HAP-1 (cell line): ENCODE measurements at regions not wholly inside any gene's neighbourhood (a gene's known extent, or its start where the extent isn't known, plus 50 kb on each side); places are given as distances from the start of the nearest gene placed in this dataset.

ENCODE experiments used
- DNase-seq, 2 experiments: peaks; one replicate each; pipeline ENCODE4 v3.0.0-alpha.2; 2016 to 2020; ENCODE audit warnings: low spot score in 2 of 2
- H3K27me3 ChIP-seq: fragments of 250-450 bp; sonication (Bioruptor Pico); 2 replicates; pipeline ENCODE4 v1.5.1; 2020; ENCODE audit warnings: low read depth, mild to moderate bottlenecking, moderate library complexity
- H3K36me3 ChIP-seq: fragments of 250-450 bp; sonication (Bioruptor Pico); replicated peaks from 2 replicates; pipeline ENCODE4 v1.5.1; 2020; ENCODE audit warnings: mild to moderate bottlenecking
- H3K4me1 ChIP-seq: fragments of 250-450 bp; sonication (Bioruptor Pico); 2 replicates; pipeline ENCODE4 v1.5.1; 2020; ENCODE audit warnings: mild to moderate bottlenecking
- H3K4me3 ChIP-seq: fragments of 250-450 bp; sonication (Bioruptor Pico); 2 replicates; pipeline ENCODE4 v1.5.1; 2020; ENCODE audit warnings: mild to moderate bottlenecking, moderate library complexity
- H3K9me3 ChIP-seq: fragments of 250-450 bp; sonication (Bioruptor Pico); 2 replicates; pipeline ENCODE4 v1.5.1; 2020; ENCODE audit warnings: mild to moderate bottlenecking, moderate library complexity
- in situ Hi-C: fragments of 300-500 bp; cut with MboI; formaldehyde crosslinking; loops from 3 replicates; pipeline ENCODE4 v1.14.3; 2020; ENCODE audit warnings: low sequenced_read_pairs, inconsistent platforms, mixed read lengths

GRCh38 chr15:47866446-47866845 lies 149.1 kb downstream of the SEMA6D start:
- no peaks in the 10 kb centered on the region for H3K27me3 ChIP-seq
- in situ Hi-C loops, result no loop called here
- H3K36me3 ChIP-seq, result no peaks in the 10 kb centered on the region
- no peaks in the 10 kb centered on the region; the same call in 1 of the 2 replicates for H3K9me3 ChIP-seq
- no peak overlapping the region for H3K4me3 ChIP-seq
- H3K4me1 ChIP-seq, result peaks cover 3% of the 10 kb centered on the region
- DNase-seq, result no peak

DNA sequence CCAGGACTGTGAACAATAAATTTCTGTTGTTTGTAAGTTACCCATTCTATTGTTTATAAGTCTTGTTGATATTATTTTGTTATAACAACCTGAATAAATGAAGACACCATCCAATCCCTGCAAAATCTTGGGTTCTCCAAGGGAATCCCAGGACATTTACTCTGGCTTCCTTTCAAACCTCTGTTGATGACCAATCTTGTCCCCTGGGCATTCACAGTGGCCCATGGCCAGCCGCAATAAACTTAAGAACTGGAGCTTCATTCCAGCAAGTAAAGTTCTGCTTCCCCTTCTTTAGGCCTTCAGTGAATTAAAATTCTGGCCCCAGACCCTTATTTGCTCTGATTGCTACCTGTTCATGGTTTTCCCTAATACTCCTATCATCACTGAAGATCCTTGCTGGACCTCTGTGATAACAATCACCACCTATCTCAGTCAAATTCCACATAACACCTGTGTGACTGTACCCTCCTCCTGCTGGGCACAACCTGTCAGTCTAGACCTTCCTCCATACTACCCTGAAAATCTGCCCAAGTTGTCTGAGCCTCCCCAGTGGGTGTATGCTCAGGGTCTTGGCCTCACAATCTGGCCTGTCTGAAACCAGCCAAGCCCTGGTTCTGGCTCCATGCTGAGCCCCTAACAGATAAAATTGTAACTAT lies 153.1 kb downstream of the SEMA6D start:
- peaks cover 5% of the 10 kb centered on the region for H3K4me1 ChIP-seq
- H3K36me3 ChIP-seq, result no peaks in the 10 kb centered on the region
- in situ Hi-C loops, result no loop called here
- no peak for DNase-seq
- no peak overlapping the region for H3K4me3 ChIP-seq
- no peaks in the 10 kb centered on the region; the same call in 1 of the 2 replicates for H3K9me3 ChIP-seq
- no peaks in the 10 kb centered on the region for H3K27me3 ChIP-seq

DNA sequence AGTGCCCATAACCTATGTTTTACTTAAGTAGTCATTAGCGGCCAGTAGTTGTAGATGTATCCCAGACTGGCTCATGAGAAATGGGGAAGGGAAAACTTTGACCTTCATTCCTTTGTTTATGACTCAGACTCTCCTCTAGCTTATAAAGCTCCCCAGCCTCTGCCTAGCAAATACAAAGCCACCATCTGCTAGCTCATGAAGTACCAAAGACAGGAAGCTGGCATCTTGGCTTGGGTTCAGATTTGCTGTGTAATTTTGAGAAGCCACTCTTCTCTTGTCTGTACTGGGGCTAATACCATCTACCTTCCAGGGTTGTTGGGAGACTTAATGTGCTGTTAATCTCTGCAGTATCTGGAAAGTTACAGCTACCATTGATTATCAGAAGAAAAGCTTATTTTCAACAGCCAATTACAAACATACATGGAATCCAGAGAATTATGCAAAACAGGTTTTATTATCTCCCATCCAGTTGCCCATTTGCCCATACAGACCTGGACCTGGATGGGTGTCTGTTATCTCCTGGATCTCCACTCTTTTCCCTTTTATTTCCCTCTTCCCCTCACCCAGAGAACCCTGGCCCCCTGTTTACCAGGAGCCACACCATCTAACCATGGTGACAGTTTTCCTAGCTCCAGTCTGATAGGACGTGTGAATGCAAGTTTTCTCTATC lies 153.8 kb downstream of the SEMA6D start:
- DNase-seq, result no peak
- in situ Hi-C loops, result no loop called here
- no peaks in the 10 kb centered on the region for H3K27me3 ChIP-seq
- H3K9me3 ChIP-seq, result no peaks in the 10 kb centered on the region; the same call in 1 of the 2 replicates
- H3K36me3 ChIP-seq, result no peaks in the 10 kb centered on the region
- no peak overlapping the region for H3K4me3 ChIP-seq
- H3K4me1 ChIP-seq, result peaks cover 5% of the 10 kb centered on the region

- in situ Hi-C loops, result no loop called here
- DNase-seq, result no peak
These were observed 154.9 kb downstream of the SEMA6D start for GRCh38 chr15:47872208-47872607.

DNA sequence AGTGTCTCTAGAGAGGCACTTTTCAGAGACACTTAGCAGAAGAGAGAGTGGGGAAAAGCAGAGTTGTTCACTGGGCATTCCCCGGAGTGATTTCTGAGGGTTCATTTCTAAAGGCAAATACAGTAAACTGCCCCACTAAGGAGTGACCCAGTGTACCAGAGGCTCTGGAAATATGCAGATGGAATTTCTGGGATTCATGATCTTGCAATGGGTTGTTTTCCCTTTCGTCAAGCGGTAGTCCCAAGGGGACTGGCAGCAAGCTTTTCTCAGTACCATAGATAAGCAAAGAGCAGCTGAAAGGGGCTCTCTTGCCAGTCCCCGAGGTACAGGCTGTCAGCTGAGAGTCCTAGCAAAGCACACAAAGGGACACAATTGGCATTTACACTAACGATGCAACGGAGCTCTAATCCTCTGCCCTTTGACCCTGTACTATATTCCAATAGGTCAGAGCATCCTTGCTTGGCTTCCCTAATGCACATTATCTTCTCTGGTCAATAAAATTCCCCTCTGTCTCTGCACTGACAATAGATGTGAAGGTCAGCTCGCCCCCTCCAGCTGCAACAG lies 155.6 kb downstream of the SEMA6D start:
- no peaks in the 10 kb centered on the region for H3K9me3 ChIP-seq

More at GRCh38 chr15:47872208-47872607, 154.9 kb downstream of the SEMA6D start:
- Histone ChIP-seq H3K9me3 (no peaks in the 10 kb centered on the region; the same call in 1 of the 2 replicates), H3K27me3 (no peaks in the 10 kb centered on the region), H3K4me1 (peaks cover 5% of the 10 kb centered on the region), H3K4me3 (no peak overlapping the region), H3K36me3 (no peaks in the 10 kb centered on the region)

GRCh38 chr15:47876986-47877385 lies 159.7 kb downstream of the SEMA6D start:
- DNase-seq, result no peak
- H3K27me3 ChIP-seq, result no peaks in the 10 kb centered on the region
- no peaks in the 10 kb centered on the region for H3K9me3 ChIP-seq
- H3K4me3 ChIP-seq, result no peak overlapping the region
- H3K36me3 ChIP-seq, result no peaks in the 10 kb centered on the region
- peaks cover 5% of the 10 kb centered on the region for H3K4me1 ChIP-seq
- in situ Hi-C loops, result no loop called here

More for the DNA sequence above, 155.6 kb downstream of the SEMA6D start:
- DNase-seq, result peak; percentile 17 to 30
- H3K4me3 ChIP-seq, result no peak overlapping the region
- in situ Hi-C loops, result no loop called here
- no peaks in the 10 kb centered on the region for H3K36me3 ChIP-seq
- H3K4me1 ChIP-seq, result peaks cover 5% of the 10 kb centered on the region
- H3K27me3 ChIP-seq, result no peaks in the 10 kb centered on the region

- peaks cover 2% of the 10 kb centered on the region for H3K4me1 ChIP-seq
- H3K9me3 ChIP-seq, result no peaks in the 10 kb centered on the region
- no peak overlapping the region for H3K4me3 ChIP-seq
- no peaks in the 10 kb centered on the region for H3K27me3 ChIP-seq
- H3K36me3 ChIP-seq, result no peaks in the 10 kb centered on the region
- no peak for DNase-seq
- in situ Hi-C loops, result no loop called here
These were observed 160.5 kb downstream of the SEMA6D start for GRCh38 chr15:47877836-47878235.

GRCh38 chr15:47885920-47886319 lies 168.6 kb downstream of the SEMA6D start:
- H3K4me3 ChIP-seq, result no peak overlapping the region
- no peak for DNase-seq
- no peaks in the 10 kb centered on the region; the same call in 1 of the 2 replicates for H3K9me3 ChIP-seq
- no peaks in the 10 kb centered on the region for H3K36me3 ChIP-seq
- in situ Hi-C loops, result no loop called here
- 0 out of 2 replicates have a peak, but pooled peaks cover 3% of the 10 kb centered on the region for H3K27me3 ChIP-seq
- no peaks in the 10 kb centered on the region for H3K4me1 ChIP-seq

DNA sequence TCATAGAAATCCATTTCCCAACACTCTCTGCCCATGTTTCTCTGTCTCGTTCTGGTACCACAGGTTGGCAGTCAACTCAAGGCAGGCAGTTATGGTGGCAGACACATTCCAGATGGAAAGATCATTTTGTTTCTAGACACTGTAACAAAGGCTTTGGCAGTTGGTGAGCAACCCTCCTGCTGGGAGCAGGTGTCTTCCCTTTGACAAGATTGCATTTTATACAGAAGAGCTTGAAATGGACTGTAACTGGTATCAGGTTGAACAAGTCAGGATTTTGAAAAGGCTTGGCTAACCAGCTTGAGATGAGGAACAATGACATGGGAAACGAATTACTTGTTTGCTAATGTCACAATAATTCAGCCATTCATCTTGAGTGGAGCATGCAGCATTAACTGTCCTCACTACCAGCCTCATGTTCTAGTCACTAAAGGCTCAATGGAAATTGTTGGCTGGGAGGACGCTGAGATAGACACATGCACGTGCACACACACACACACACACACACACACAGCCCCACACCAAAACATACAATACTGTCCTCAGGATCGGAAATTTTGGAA lies 170.0 kb downstream of the SEMA6D start:
- DNase-seq, result no peak
- 0 out of 2 replicates have a peak, but pooled peaks cover 3% of the 10 kb centered on the region for H3K27me3 ChIP-seq
- H3K4me3 ChIP-seq, result no peak overlapping the region

GRCh38 chr15:47888385-47889100 lies 171.2 kb downstream of the SEMA6D start:
- H3K4me1 ChIP-seq, result peaks cover 9% of the 10 kb centered on the region
- H3K4me3 ChIP-seq, result no peak overlapping the region
- H3K9me3 ChIP-seq, result no peaks in the 10 kb centered on the region; the same call in 1 of the 2 replicates
- H3K27me3 ChIP-seq, result 0 out of 2 replicates have a peak, but pooled peaks cover 3% of the 10 kb centered on the region
- no peak for DNase-seq
- in situ Hi-C loops, result no loop called here
- no peaks in the 10 kb centered on the region for H3K36me3 ChIP-seq

More for the DNA sequence above, 170.0 kb downstream of the SEMA6D start:
- in situ Hi-C loops, result no loop called here
- no peaks in the 10 kb centered on the region; the same call in 1 of the 2 replicates for H3K9me3 ChIP-seq
- H3K4me1 ChIP-seq, result peaks cover 9% of the 10 kb centered on the region
- no peaks in the 10 kb centered on the region for H3K36me3 ChIP-seq

- Histone ChIP-seq H3K9me3 (no peaks in the 10 kb centered on the region; the same call in 1 of the 2 replicates), H3K27me3 (0 out of 2 replicates have a peak, but pooled peaks cover 3% of the 10 kb centered on the region), H3K4me3 (no peak overlapping the region), H3K36me3 (no peaks in the 10 kb centered on the region), H3K4me1 (peaks cover 9% of the 10 kb centered on the region)
- no peak for DNase-seq
- in situ Hi-C loops, result no loop called here
These were observed 173.3 kb downstream of the SEMA6D start for GRCh38 chr15:47890397-47891150.

DNA sequence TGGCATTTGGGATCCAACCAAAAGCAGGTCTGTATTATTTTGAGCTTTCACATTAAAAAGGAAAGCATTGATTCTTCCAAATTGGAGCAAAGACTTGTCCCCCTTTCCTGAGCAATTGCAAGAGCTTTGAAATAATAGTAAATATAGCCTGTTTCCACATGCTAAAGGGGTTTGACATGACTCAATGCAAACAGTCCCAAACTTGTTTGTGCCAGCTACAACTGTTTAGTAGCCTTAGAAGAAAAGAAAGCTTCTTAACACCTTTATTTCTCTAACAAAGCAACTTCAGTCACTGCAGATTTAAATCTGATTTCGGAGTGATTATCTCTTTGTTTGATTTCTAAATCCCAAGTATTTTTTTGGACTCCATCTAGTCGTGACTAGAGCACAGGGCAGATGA lies 180.2 kb downstream of the SEMA6D start:
- Histone ChIP-seq H3K9me3 (no peaks in the 10 kb centered on the region), H3K4me3 (no peak overlapping the region), H3K36me3 (no peaks in the 10 kb centered on the region), H3K4me1 (peaks cover 14% of the 10 kb centered on the region), H3K27me3 (no peaks in the 10 kb centered on the region)
- in situ Hi-C loops, result no loop called here
- DNase-seq, result peak in 1 of 2 experiments; percentile 55

GRCh38 chr15:47900751-47901150 lies 183.4 kb downstream of the SEMA6D start:
- Histone ChIP-seq H3K9me3 (no peaks in the 10 kb centered on the region), H3K27me3 (no peaks in the 10 kb centered on the region), H3K36me3 (no peaks in the 10 kb centered on the region), H3K4me3 (no peak overlapping the region), H3K4me1 (peaks cover 14% of the 10 kb centered on the region)
- in situ Hi-C loops, result no loop called here
- no peak for DNase-seq
